Endothelial cell of umbilical vein (primary cell): ENCODE measurements at regions not wholly inside any gene's neighbourhood (a gene's known extent, or its start where the extent isn't known, plus 50 kb on each side); places are given as distances from the start of the nearest gene placed in this dataset.

ENCODE experiments used
- BruUV-seq: library from RNA; stranded (reverse); fragments of 400-500 nt; replicated peaks from 2 replicates; lab custom pipeline; 2021; lab: Mats Ljungman, UMichigan
- CTCF ChIA-PET: fragments of 300-600, 350-600 bp; sonication (Branson Sonifier 250); formaldehyde crosslinking; loops from one replicate; lab custom pipeline; 2021; ENCODE audit warnings: antibody characterized with exemption, inconsistent platforms; lab: Charles Lee
- POLR2A ChIA-PET: fragments of 300-600, 350-600 bp; sonication (Branson Sonifier 250); formaldehyde crosslinking; loops from one replicate; lab custom pipeline; 2021; ENCODE audit warnings: antibody characterized with exemption, inconsistent platforms; lab: Charles Lee
- DNase-seq: peaks from one replicate; pipeline ENCODE4 v3.0.0-alpha.2; 2011; ENCODE audit warnings: low read depth, low spot score
- FAIRE-seq: peaks from 2 replicates; lab custom pipeline; 2011; peaks lifted over from hg19 to GRCh38; lab: Jason Lieb, UNC
- H2AFZ ChIP-seq: 2 replicates; pipeline ENCODE4 v1.6.0; 2012; ENCODE audit warnings: low read depth, low read length, control low read depth, inconsistent platforms
- H3K27ac ChIP-seq: 2 replicates; pipeline ENCODE4 v1.5.1; 2011; ENCODE audit warnings: low read depth, mild to moderate bottlenecking, control low read depth, low read length, moderate library complexity; ENCODE audit not compliant: insufficient read depth
- H3K27me3 ChIP-seq, 2 experiments: 2 replicates each; pipeline versions ENCODE4 v1.6.0 to v1.6.1; 2011; ENCODE audit warnings: low read length in 2 of 2, mixed read lengths in 1 of 2; ENCODE audit not compliant: control insufficient read depth in 2 of 2, insufficient read depth in 2 of 2
- H3K36me3 ChIP-seq, 2 experiments: 2 replicates in 1 of 2; 3 replicates in 1 of 2; pipeline ENCODE4 v1.5.1; 2011; ENCODE audit warnings: low read length in 2 of 2, mild to moderate bottlenecking in 1 of 2, moderate library complexity in 1 of 2; ENCODE audit not compliant: control insufficient read depth in 2 of 2, insufficient read depth in 2 of 2; ENCODE audit errors: extremely low read depth in 1 of 2
- H3K4me1 ChIP-seq: 3 replicates; pipeline ENCODE4 v1.5.1; 2011; ENCODE audit warnings: mild to moderate bottlenecking, low read length; ENCODE audit not compliant: control insufficient read depth, insufficient read depth; ENCODE audit errors: extremely low read depth
- H3K4me2 ChIP-seq: 2 replicates; pipeline ENCODE4 v1.6.1; 2011; ENCODE audit warnings: low read length, control low read depth, mixed read lengths; ENCODE audit not compliant: insufficient read depth
- H3K4me3 ChIP-seq, 3 experiments: fragments of 200-600 bp in 1 of 3; sonication (generic), shearing (Covaris generic) in 1 of 3; replicated peaks in 1 of 3; 2 replicates each; pipeline ENCODE4 v1.5.1; 2011 to 2016; ENCODE audit warnings: control low read depth in 3 of 3, low read length in 3 of 3, mild to moderate bottlenecking in 2 of 3, inconsistent platforms in 1 of 3, low read depth in 1 of 3, moderate library complexity in 1 of 3; ENCODE audit not compliant: insufficient read depth in 1 of 3
- H3K79me2 ChIP-seq: 2 replicates; pipeline ENCODE4 v1.6.0; 2012; ENCODE audit warnings: low read length, inconsistent platforms; ENCODE audit not compliant: control insufficient read depth, insufficient read depth
- H3K9ac ChIP-seq: replicated peaks from 2 replicates; pipeline ENCODE3; 2011; ENCODE audit warnings: low read length, control low read depth; ENCODE audit not compliant: insufficient read depth; ENCODE audit errors: extremely low read depth
- H3K9me1 ChIP-seq: replicated peaks from 3 replicates; pipeline ENCODE4 v1.6.0; 2011; ENCODE audit warnings: mild to moderate bottlenecking, low read length; ENCODE audit not compliant: control insufficient read depth, insufficient read depth; ENCODE audit errors: extremely low read depth
- H3K9me3 ChIP-seq: replicated peaks from 2 replicates; pipeline ENCODE4 v1.5.1; 2012; ENCODE audit warnings: low read length, inconsistent platforms; ENCODE audit not compliant: control insufficient read depth, insufficient read depth
- H4K20me1 ChIP-seq: replicated peaks from 2 replicates; pipeline ENCODE3; 2011; ENCODE audit warnings: mild to moderate bottlenecking, low read length; ENCODE audit not compliant: control insufficient read depth, insufficient read depth; ENCODE audit errors: extremely low read depth
- EZH2 ChIP-seq: IDR thresholded peaks from 2 replicates; pipeline ENCODE4 v1.6.1; 2012; ENCODE audit warnings: borderline replicate concordance, low read depth, mild to moderate bottlenecking, moderate library complexity, low read length, inconsistent platforms; ENCODE audit not compliant: severe bottlenecking
- FOS ChIP-seq: IDR thresholded peaks from 2 replicates; pipeline ENCODE4 v1.6.1; 2011; ENCODE audit warnings: mild to moderate bottlenecking, low read length, moderate library complexity, borderline replicate concordance; ENCODE audit not compliant: insufficient read depth
- GATA2 ChIP-seq: IDR thresholded peaks from 2 replicates; pipeline ENCODE4 v1.7.0; 2011; ENCODE audit warnings: low read depth, mild to moderate bottlenecking, moderate library complexity, mixed read lengths, low read length; ENCODE audit not compliant: insufficient read length, insufficient read depth
- JUN ChIP-seq: IDR thresholded peaks from 2 replicates; pipeline ENCODE4 v1.6.1; 2011; ENCODE audit warnings: borderline replicate concordance, low read depth; ENCODE audit not compliant: insufficient read length, insufficient read depth
- MYC ChIP-seq: IDR thresholded peaks from one replicate; pipeline ENCODE4 v1.6.1; 2011; ENCODE audit warnings: mild to moderate bottlenecking, low read depth, low read length
- POLR2A ChIP-seq: IDR thresholded peaks from 2 replicates; pipeline ENCODE4 v1.6.1; 2012; ENCODE audit warnings: low read depth, mild to moderate bottlenecking, control low read depth, low read length
- POLR2AphosphoS5 ChIP-seq: IDR thresholded peaks from 2 replicates; pipeline ENCODE4 v1.6.1; 2012; ENCODE audit warnings: low read depth, mild to moderate bottlenecking, control low read depth, low read length, moderate library complexity; ENCODE audit not compliant: insufficient read depth
- dilution Hi-C: fragments of 300-500 bp; cut with MboI; formaldehyde crosslinking; loops from one replicate; pipeline ENCODE4 v1.15.0; 2019; ENCODE audit warnings: low sequenced_read_pairs; ENCODE audit not compliant: extremely low pct_ligation_motif_present
- intact Hi-C: fragments of 100-400 bp; cut with micrococcal nuclease; formaldehyde crosslinking; loops from one replicate; pipeline ENCODE4 v1.10.0; 2022
- TF ChIP-seq, protein P1 (sequence below), 2 donors: IDR thresholded peaks; 1 replicate in 1 of 2; 2 replicates in 1 of 2; pipeline ENCODE4 v1.5.1; 2011; ENCODE audit warnings: low read length in 2 of 2, mild to moderate bottlenecking in 2 of 2, moderate library complexity in 2 of 2, control low read depth in 1 of 2, inconsistent platforms in 1 of 2, low read depth in 1 of 2; ENCODE audit not compliant: insufficient read depth in 1 of 2; ENCODE audit errors: extremely low read depth in 1 of 2
- TF ChIP-seq, protein P2 (sequence below): IDR thresholded peaks from 2 replicates; pipeline ENCODE4 v1.6.1; 2011; ENCODE audit not compliant: insufficient read depth, insufficient read length

DNA sequence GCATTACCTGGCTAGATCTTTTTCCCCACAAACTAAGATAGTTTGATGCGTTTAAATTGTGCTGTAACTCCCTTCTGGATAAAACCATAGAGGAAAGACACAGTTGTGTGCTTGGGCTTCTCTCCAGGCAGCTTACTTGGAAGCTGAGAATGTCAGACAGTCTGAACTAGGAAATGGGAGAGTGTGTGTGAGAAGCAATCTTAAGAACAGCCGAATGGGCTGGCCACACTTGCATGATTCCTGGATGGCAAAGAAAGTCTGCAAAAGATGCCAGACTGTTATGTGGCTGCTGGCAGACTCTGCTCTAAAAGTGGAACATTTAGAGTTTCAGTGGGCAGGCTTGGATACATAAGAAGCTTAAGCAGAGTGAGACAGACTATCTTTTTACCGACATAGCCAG is 384.3 kb upstream of the PSMD7 start:
- no peak overlapping the region for H3K27ac ChIP-seq
- H3K4me3 ChIP-seq = no peak overlapping the region
- H3K79me2 ChIP-seq = no peaks in the 10 kb centered on the region
- no peaks in the 10 kb centered on the region for H3K27me3 ChIP-seq
- no peak overlapping the region for H3K9ac ChIP-seq
- CTCF ChIA-PET = no interaction called here
- intact Hi-C loops = no loop called here
- DNase-seq (no peak), FAIRE-seq (no peak)
- H3K36me3 ChIP-seq = no peaks in the 10 kb centered on the region
- no TSS peak for BruUV-seq
- no peaks in the 10 kb centered on the region for H4K20me1 ChIP-seq
- no peak overlapping the region for H3K4me2 ChIP-seq
- peaks cover 2% of the 10 kb centered on the region for H3K9me3 ChIP-seq
- no peaks in the 10 kb centered on the region for H3K9me1 ChIP-seq
- no peaks in the 10 kb centered on the region for H3K4me1 ChIP-seq
- POLR2A ChIA-PET = no interaction called here
- TF ChIP-seq MYC (no peak), FOS (no peak), JUN (no peak), EZH2 (no peak), POLR2A (no peak), POLR2AphosphoS5 (no peak), GATA2 (no peak)
- TF ChIP-seq, protein P1, sequence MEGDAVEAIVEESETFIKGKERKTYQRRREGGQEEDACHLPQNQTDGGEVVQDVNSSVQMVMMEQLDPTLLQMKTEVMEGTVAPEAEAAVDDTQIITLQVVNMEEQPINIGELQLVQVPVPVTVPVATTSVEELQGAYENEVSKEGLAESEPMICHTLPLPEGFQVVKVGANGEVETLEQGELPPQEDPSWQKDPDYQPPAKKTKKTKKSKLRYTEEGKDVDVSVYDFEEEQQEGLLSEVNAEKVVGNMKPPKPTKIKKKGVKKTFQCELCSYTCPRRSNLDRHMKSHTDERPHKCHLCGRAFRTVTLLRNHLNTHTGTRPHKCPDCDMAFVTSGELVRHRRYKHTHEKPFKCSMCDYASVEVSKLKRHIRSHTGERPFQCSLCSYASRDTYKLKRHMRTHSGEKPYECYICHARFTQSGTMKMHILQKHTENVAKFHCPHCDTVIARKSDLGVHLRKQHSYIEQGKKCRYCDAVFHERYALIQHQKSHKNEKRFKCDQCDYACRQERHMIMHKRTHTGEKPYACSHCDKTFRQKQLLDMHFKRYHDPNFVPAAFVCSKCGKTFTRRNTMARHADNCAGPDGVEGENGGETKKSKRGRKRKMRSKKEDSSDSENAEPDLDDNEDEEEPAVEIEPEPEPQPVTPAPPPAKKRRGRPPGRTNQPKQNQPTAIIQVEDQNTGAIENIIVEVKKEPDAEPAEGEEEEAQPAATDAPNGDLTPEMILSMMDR (IDR thresholded peaks at IDR 0.05; ENCODE audit: extremely low read depth in 1 of 2, insufficient read depth in 1 of 2, low read depth in 1 of 2, low read length in 2 of 2) = no peak
- TF ChIP-seq, protein P2, sequence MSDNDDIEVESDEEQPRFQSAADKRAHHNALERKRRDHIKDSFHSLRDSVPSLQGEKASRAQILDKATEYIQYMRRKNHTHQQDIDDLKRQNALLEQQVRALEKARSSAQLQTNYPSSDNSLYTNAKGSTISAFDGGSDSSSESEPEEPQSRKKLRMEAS = no peak
- H2AFZ ChIP-seq = no peak overlapping the region
- dilution Hi-C loops = no loop called here
